ENCODE measurements at regions not wholly inside any gene's neighbourhood (a gene's known extent, or its start where the extent isn't known, plus 50 kb on each side); places are given as distances from the start of the nearest gene placed in this dataset.

- 7 to 13% (median 7%) methylated on average over 5 of the region's 5 CpGs for WGBS, 3 donors
- TF ChIP-seq CTCF (IDR thresholded peaks at IDR 0.05) (no peak), EP300 (IDR thresholded peaks at IDR 0.05) (no peak), POLR2A (IDR thresholded peaks at IDR 0.05) (no peak)
- no peak for DNase-seq
- intact Hi-C loops (cut with DNase I) = no loop called here
- Histone ChIP-seq H3K36me3 (no peaks in the 10 kb centered on the region), H3K9me3 (peaks cover 0 to 3% of the 10 kb centered on the region in 2 donors), H3K4me1 (ENCODE audit: insufficient read depth) (no peaks in the 10 kb centered on the region), H3K4me3 (no peak overlapping the region), H3K27me3 (no peaks in the 10 kb centered on the region), H3K27ac (no peak overlapping the region)
Observed at GRCh38 chr20:56928007-56928406, 298.9 kb downstream of the TFAP2C start.

- intact Hi-C loops (cut with DNase I) = no loop called here
- TF ChIP-seq CTCF (IDR thresholded peaks at IDR 0.05) (no peak), EP300 (IDR thresholded peaks at IDR 0.05) (no peak), POLR2A (IDR thresholded peaks at IDR 0.05) (no peak)
- peaks cover 0 to 3% of the 10 kb centered on the region in 2 donors for H3K9me3 ChIP-seq
- no peak for DNase-seq
- no peaks in the 10 kb centered on the region for H3K4me1 ChIP-seq (ENCODE audit: insufficient read depth)
- H3K27ac ChIP-seq = no peak overlapping the region
- H3K4me3 ChIP-seq = no peak overlapping the region
- 10 to 15% (median 10%) methylated on average over 7 of the region's 7 CpGs for WGBS, 3 donors
- no peaks in the 10 kb centered on the region for H3K27me3 ChIP-seq
- H3K36me3 ChIP-seq = no peaks in the 10 kb centered on the region
Observed at GRCh38 chr20:56929606-56930005, 300.5 kb downstream of the TFAP2C start.

GRCh38 chr20:56930876-56931275 lies 301.8 kb downstream of the TFAP2C start:
- no peak overlapping the region for H3K27ac ChIP-seq
- intact Hi-C loops (cut with DNase I) = no loop called here
- H3K36me3 ChIP-seq = no peaks in the 10 kb centered on the region
- WGBS, 3 donors = 70 to 75% (median 72%) methylated on average over 6 of the region's 6 CpGs
- no peaks in the 10 kb centered on the region for H3K27me3 ChIP-seq
- DNase-seq = no peak
- H3K4me1 ChIP-seq (ENCODE audit: insufficient read depth) = no peaks in the 10 kb centered on the region
- H3K9me3 ChIP-seq = no peaks in the 10 kb centered on the region
- TF ChIP-seq EP300 (IDR thresholded peaks at IDR 0.05) (no peak), CTCF (IDR thresholded peaks at IDR 0.05) (no peak), POLR2A (IDR thresholded peaks at IDR 0.05) (no peak)
- no peak overlapping the region for H3K4me3 ChIP-seq

GRCh38 chr20:56932575-56933330 lies 303.6 kb downstream of the TFAP2C start:
- H3K27me3 ChIP-seq = no peaks in the 10 kb centered on the region
- no peaks in the 10 kb centered on the region for H3K36me3 ChIP-seq
- DNase-seq = no peak
- H3K4me1 ChIP-seq (ENCODE audit: insufficient read depth) = no peaks in the 10 kb centered on the region
- 84 to 91% (median 85%) methylated on average over 6 of the region's 6 CpGs for WGBS, 3 donors
- no peak overlapping the region for H3K4me3 ChIP-seq
- no peaks in the 10 kb centered on the region for H3K9me3 ChIP-seq
- TF ChIP-seq EP300 (IDR thresholded peaks at IDR 0.05) = no peak
- no peak for TF ChIP-seq CTCF (IDR thresholded peaks at IDR 0.05)
- no peak for TF ChIP-seq POLR2A (IDR thresholded peaks at IDR 0.05)
- intact Hi-C loops (cut with DNase I) = no loop called here
- no peak overlapping the region for H3K27ac ChIP-seq
